H1 (cell line): ENCODE measurements at regions not wholly inside any gene's neighbourhood (a gene's known extent, or its start where the extent isn't known, plus 50 kb on each side); places are given as distances from the start of the nearest gene placed in this dataset.

Source experiments
- BACH1 ChIP-seq: IDR thresholded peaks from 2 replicates; pipeline ENCODE4 v1.6.1; 2012; ENCODE audit warnings: low read length, improper control_type of control experiment
- CBX8 ChIP-seq: fragments of 300-800, 300-1000 bp; sonication (generic); IDR thresholded peaks from 2 replicates; pipeline ENCODE4 v1.7.1; 2016; ENCODE audit warnings: low read depth, low read length, borderline replicate concordance
- CHD1 ChIP-seq: IDR thresholded peaks from 2 replicates; pipeline ENCODE4 v1.6.1; 2012; ENCODE audit warnings: low read depth, low read length, improper control_type of control experiment
- CREB1 ChIP-seq: IDR thresholded peaks from 2 replicates; pipeline ENCODE4 v1.6.1; 2012; ENCODE audit warnings: inconsistent platforms
- JUN ChIP-seq: IDR thresholded peaks from 2 replicates; pipeline ENCODE4 v1.6.1; 2011; ENCODE audit warnings: low read depth, mild to moderate bottlenecking, improper control_type of control experiment, low read length
- NANOG ChIP-seq: IDR thresholded peaks from 2 replicates; pipeline ENCODE4 v1.6.1; 2011; ENCODE audit warnings: low read length, low read depth, mild to moderate bottlenecking, inconsistent platforms; ENCODE audit not compliant: insufficient read depth, poor library complexity, severe bottlenecking
- POLR2AphosphoS5 ChIP-seq: IDR thresholded peaks from 2 replicates; pipeline ENCODE4 v1.6.1; 2011; ENCODE audit warnings: low read depth, low read length
- RFX5 ChIP-seq: IDR thresholded peaks from 2 replicates; pipeline ENCODE4 v1.6.1; 2011; ENCODE audit warnings: low read depth, low read length, improper control_type of control experiment, borderline replicate concordance
- RXRA ChIP-seq: IDR thresholded peaks from 2 replicates; pipeline ENCODE4 v1.6.1; 2011; ENCODE audit warnings: low read depth, mild to moderate bottlenecking, low read length, moderate library complexity; ENCODE audit not compliant: insufficient read depth
- SIX5 ChIP-seq: IDR thresholded peaks from 2 replicates; pipeline ENCODE4 v1.6.1; 2011; ENCODE audit warnings: mild to moderate bottlenecking, low read depth, low read length
- TAF1 ChIP-seq: IDR thresholded peaks from 2 replicates; pipeline ENCODE4 v1.6.1; 2011; ENCODE audit warnings: mild to moderate bottlenecking, low read depth, low read length
- TF ChIP-seq, protein P1 (sequence below): fragments of 300-600 bp; sonication (generic); IDR thresholded peaks from 2 replicates; pipeline ENCODE4 v1.7.1; 2012; ENCODE audit warnings: low read length, moderate library complexity, mild to moderate bottlenecking, inconsistent platforms; ENCODE audit not compliant: insufficient replicate concordance
- TF ChIP-seq, protein P2 (sequence below): IDR thresholded peaks from 2 replicates; pipeline ENCODE4 v1.6.1; 2012; ENCODE audit warnings: inconsistent platforms

DNA sequence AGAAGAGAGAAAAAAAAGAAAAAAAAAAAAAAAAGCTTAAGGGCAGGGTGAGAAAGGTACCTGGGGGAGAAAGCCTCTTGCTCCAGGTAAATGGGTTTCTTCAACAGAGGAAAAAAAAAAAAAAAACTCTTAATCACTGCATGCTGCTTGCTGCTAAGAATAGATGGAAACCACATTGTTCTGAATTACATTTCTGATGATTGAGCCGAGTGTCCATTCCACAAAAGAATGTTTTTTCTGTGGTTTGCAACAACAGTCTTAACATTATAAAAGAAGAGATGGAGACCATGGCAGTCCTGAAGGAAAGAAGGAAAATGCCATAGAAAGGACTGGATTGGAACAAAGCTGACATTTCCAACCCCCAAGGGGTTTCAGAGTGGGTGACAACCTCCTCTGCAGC lies 1312.7 kb downstream of the SLITRK1 start (continued):
- TF ChIP-seq, protein P1, sequence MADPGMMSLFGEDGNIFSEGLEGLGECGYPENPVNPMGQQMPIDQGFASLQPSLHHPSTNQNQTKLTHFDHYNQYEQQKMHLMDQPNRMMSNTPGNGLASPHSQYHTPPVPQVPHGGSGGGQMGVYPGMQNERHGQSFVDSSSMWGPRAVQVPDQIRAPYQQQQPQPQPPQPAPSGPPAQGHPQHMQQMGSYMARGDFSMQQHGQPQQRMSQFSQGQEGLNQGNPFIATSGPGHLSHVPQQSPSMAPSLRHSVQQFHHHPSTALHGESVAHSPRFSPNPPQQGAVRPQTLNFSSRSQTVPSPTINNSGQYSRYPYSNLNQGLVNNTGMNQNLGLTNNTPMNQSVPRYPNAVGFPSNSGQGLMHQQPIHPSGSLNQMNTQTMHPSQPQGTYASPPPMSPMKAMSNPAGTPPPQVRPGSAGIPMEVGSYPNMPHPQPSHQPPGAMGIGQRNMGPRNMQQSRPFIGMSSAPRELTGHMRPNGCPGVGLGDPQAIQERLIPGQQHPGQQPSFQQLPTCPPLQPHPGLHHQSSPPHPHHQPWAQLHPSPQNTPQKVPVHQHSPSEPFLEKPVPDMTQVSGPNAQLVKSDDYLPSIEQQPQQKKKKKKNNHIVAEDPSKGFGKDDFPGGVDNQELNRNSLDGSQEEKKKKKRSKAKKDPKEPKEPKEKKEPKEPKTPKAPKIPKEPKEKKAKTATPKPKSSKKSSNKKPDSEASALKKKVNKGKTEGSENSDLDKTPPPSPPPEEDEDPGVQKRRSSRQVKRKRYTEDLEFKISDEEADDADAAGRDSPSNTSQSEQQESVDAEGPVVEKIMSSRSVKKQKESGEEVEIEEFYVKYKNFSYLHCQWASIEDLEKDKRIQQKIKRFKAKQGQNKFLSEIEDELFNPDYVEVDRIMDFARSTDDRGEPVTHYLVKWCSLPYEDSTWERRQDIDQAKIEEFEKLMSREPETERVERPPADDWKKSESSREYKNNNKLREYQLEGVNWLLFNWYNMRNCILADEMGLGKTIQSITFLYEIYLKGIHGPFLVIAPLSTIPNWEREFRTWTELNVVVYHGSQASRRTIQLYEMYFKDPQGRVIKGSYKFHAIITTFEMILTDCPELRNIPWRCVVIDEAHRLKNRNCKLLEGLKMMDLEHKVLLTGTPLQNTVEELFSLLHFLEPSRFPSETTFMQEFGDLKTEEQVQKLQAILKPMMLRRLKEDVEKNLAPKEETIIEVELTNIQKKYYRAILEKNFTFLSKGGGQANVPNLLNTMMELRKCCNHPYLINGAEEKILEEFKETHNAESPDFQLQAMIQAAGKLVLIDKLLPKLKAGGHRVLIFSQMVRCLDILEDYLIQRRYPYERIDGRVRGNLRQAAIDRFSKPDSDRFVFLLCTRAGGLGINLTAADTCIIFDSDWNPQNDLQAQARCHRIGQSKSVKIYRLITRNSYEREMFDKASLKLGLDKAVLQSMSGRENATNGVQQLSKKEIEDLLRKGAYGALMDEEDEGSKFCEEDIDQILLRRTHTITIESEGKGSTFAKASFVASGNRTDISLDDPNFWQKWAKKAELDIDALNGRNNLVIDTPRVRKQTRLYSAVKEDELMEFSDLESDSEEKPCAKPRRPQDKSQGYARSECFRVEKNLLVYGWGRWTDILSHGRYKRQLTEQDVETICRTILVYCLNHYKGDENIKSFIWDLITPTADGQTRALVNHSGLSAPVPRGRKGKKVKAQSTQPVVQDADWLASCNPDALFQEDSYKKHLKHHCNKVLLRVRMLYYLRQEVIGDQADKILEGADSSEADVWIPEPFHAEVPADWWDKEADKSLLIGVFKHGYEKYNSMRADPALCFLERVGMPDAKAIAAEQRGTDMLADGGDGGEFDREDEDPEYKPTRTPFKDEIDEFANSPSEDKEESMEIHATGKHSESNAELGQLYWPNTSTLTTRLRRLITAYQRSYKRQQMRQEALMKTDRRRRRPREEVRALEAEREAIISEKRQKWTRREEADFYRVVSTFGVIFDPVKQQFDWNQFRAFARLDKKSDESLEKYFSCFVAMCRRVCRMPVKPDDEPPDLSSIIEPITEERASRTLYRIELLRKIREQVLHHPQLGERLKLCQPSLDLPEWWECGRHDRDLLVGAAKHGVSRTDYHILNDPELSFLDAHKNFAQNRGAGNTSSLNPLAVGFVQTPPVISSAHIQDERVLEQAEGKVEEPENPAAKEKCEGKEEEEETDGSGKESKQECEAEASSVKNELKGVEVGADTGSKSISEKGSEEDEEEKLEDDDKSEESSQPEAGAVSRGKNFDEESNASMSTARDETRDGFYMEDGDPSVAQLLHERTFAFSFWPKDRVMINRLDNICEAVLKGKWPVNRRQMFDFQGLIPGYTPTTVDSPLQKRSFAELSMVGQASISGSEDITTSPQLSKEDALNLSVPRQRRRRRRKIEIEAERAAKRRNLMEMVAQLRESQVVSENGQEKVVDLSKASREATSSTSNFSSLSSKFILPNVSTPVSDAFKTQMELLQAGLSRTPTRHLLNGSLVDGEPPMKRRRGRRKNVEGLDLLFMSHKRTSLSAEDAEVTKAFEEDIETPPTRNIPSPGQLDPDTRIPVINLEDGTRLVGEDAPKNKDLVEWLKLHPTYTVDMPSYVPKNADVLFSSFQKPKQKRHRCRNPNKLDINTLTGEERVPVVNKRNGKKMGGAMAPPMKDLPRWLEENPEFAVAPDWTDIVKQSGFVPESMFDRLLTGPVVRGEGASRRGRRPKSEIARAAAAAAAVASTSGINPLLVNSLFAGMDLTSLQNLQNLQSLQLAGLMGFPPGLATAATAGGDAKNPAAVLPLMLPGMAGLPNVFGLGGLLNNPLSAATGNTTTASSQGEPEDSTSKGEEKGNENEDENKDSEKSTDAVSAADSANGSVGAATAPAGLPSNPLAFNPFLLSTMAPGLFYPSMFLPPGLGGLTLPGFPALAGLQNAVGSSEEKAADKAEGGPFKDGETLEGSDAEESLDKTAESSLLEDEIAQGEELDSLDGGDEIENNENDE = no peak
- TF ChIP-seq CBX8 = no peak
- TF ChIP-seq TAF1 = no peak
- TF ChIP-seq CREB1 = no peak
- TF ChIP-seq, protein P2, sequence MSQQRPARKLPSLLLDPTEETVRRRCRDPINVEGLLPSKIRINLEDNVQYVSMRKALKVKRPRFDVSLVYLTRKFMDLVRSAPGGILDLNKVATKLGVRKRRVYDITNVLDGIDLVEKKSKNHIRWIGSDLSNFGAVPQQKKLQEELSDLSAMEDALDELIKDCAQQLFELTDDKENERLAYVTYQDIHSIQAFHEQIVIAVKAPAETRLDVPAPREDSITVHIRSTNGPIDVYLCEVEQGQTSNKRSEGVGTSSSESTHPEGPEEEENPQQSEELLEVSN = no peak
- no peak for TF ChIP-seq CHD1
- TF ChIP-seq RFX5 = no peak
- no peak for TF ChIP-seq RXRA
- TF ChIP-seq POLR2AphosphoS5 = no peak
- TF ChIP-seq JUN = no peak
- TF ChIP-seq NANOG = no peak
- no peak for TF ChIP-seq BACH1
- no peak for TF ChIP-seq SIX5
